ENCODE measurements at regions not wholly inside any gene's neighbourhood (a gene's known extent, or its start where the extent isn't known, plus 50 kb on each side); places are given as distances from the start of the nearest gene placed in this dataset.
A peak's percentile ranks its signal among the peaks of the same experiment; 100 is the strongest.

DNA sequence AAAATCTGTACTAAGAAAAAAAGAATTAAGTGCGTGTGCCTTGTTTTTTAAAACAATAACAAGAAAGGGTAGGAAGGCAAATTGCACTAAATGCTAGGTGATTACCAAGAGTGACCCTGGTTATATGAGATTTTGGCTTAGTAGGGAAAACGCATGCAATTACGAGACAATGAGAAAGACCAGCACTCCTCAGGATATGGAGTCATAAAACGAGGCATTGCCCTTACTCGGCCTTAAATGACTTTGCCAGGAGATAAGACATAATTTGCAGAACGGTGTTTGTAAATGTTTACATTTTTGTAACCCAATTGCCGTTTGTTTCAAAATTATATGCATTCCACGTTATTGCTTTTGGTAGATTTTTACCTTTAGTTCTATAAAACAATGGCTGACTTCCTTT is 179.8 kb downstream of the RBM26 start:
- no peak overlapping the region for H3K9ac ChIP-seq (ENCODE audit: low read depth, low read length)
- H3K4me1 ChIP-seq (ENCODE audit: control insufficient read depth, insufficient read depth, low read length) = peaks cover 8% of the 10 kb centered on the region; the same call in 1 of the 2 replicates
- no peaks in the 10 kb centered on the region for H3K27me3 ChIP-seq (ENCODE audit: control insufficient read depth, insufficient read depth, low read length)
- H3K9me3 ChIP-seq (ENCODE audit: control insufficient read depth, insufficient read depth, low read length) = no peaks in the 10 kb centered on the region
- H3K27ac ChIP-seq (ENCODE audit: low read depth, low read length) = no peak overlapping the region
- no peaks in the 10 kb centered on the region for H3K36me3 ChIP-seq (ENCODE audit: control insufficient read depth, insufficient read depth, low read length)
- H3K4me3 ChIP-seq (ENCODE audit: low read depth, low read length) = no peak overlapping the region

GRCh38 chr13:79225487-79226232 is 180.4 kb downstream of the RBM26 start:
- H3K36me3 ChIP-seq (ENCODE audit: control insufficient read depth, insufficient read depth, low read length) = no peaks in the 10 kb centered on the region
- H3K4me3 ChIP-seq (ENCODE audit: low read depth, low read length) = no peak overlapping the region
- no peak overlapping the region for H3K9ac ChIP-seq (ENCODE audit: low read depth, low read length)
- no peak overlapping the region for H3K27ac ChIP-seq (ENCODE audit: low read depth, low read length)
- no peaks in the 10 kb centered on the region for H3K27me3 ChIP-seq (ENCODE audit: control insufficient read depth, insufficient read depth, low read length)
- peaks cover 8% of the 10 kb centered on the region; the same call in 1 of the 2 replicates for H3K4me1 ChIP-seq (ENCODE audit: control insufficient read depth, insufficient read depth, low read length)
- H3K9me3 ChIP-seq (ENCODE audit: control insufficient read depth, insufficient read depth, low read length) = no peaks in the 10 kb centered on the region

DNA sequence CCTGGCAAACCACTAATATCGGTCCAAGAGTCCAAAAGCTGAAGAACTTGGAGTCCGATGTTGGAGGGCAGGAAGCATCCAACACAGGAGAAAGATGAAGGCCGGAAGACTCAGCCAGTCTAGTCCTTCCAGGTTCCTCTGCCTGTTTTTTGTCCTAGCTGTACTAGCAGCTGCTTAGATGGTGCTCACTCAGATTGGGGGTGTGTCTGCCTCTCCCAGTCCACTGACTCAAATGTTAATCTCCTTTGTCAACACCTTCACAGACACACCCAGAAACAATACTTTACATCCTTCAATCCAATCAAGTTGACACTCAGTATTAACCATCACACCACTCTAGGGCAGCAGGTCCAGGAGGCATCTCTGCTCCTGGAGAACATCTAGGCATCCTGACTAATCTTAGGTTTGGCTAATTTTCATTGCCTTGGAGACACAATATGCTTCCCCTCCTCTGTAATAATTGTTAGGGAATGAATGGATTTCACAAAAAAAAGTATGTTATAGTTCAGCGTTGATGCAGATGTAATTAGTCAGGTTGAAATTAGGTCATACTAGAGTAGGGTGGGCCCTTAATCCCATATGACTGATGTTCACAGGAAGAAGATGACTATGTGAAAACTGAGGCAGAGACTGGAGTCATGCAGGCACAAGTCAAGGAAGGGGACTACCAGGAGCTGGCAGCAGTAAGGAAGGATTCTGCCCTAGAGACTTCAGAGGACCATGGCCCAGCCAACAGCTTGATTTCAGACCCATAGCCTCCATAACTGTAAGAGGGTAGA is 183.4 kb downstream of the RBM26 start:
- Histone ChIP-seq H3K4me1 (ENCODE audit: control insufficient read depth, insufficient read depth, low read length) (peaks cover 8% of the 10 kb centered on the region; the same call in 1 of the 2 replicates), H3K27ac (ENCODE audit: low read depth, low read length) (no peak overlapping the region), H3K9me3 (ENCODE audit: control insufficient read depth, insufficient read depth, low read length) (no peaks in the 10 kb centered on the region), H3K27me3 (ENCODE audit: control insufficient read depth, insufficient read depth, low read length) (no peaks in the 10 kb centered on the region), H3K9ac (ENCODE audit: low read depth, low read length) (no peak overlapping the region), H3K4me3 (ENCODE audit: low read depth, low read length) (no peak overlapping the region), H3K36me3 (ENCODE audit: control insufficient read depth, insufficient read depth, low read length) (no peaks in the 10 kb centered on the region)

GRCh38 chr13:79212064-79212619 is 193.9 kb downstream of the RBM26 start:
- Histone ChIP-seq H3K4me3 (ENCODE audit: low read depth, low read length) (no peak overlapping the region), H3K9me3 (ENCODE audit: control insufficient read depth, insufficient read depth, low read length) (no peaks in the 10 kb centered on the region), H3K4me1 (ENCODE audit: control insufficient read depth, insufficient read depth, low read length) (peaks cover 10% of the 10 kb centered on the region), H3K9ac (ENCODE audit: low read depth, low read length) (no peak overlapping the region), H3K27ac (ENCODE audit: low read depth, low read length) (no peak overlapping the region), H3K36me3 (ENCODE audit: control insufficient read depth, insufficient read depth, low read length) (no peaks in the 10 kb centered on the region), H3K27me3 (ENCODE audit: control insufficient read depth, insufficient read depth, low read length) (no peaks in the 10 kb centered on the region)

DNA sequence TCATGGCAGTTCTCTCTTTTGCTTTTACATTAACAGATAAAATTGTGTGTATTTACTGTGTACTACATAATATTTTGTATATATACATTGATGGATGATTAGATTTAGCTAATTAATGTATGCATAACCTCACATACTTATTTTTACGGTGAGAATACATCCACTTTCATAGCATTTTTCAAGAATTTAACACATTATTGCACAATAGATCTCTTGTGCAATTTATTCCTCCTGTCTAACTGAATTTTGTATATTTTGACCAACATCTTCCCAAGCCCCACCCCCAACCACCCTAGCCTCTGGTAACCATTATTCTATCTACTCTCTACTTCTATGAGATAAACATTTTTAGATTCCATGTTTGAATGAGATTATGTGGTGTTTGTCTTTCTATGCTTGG is 194.7 kb downstream of the RBM26 start:
- Histone ChIP-seq H3K27me3 (ENCODE audit: control insufficient read depth, insufficient read depth, low read length) (no peaks in the 10 kb centered on the region), H3K9ac (ENCODE audit: low read depth, low read length) (no peak overlapping the region), H3K36me3 (ENCODE audit: control insufficient read depth, insufficient read depth, low read length) (no peaks in the 10 kb centered on the region), H3K4me3 (ENCODE audit: low read depth, low read length) (no peak overlapping the region), H3K4me1 (ENCODE audit: control insufficient read depth, insufficient read depth, low read length) (peaks cover 10% of the 10 kb centered on the region), H3K27ac (ENCODE audit: low read depth, low read length) (no peak overlapping the region), H3K9me3 (ENCODE audit: control insufficient read depth, insufficient read depth, low read length) (no peaks in the 10 kb centered on the region)

DNA sequence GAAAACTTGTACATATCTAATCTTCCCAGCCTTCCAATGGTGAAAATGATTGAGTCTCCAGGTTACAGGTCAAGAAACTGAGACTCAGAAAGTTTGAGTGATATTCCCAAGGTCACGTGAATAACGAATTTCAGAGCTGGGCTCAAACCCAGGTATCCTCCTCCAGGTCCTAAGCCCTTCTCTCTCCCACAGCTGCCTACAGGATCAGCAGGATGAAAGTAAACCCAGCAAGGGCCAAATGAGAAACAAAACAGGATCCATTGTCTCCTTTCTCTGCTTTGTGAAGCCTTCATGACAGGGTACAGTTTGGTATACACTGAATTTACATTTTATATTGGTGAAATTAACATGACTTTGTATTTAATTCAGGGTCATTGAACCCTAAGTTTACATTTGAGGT is 208.1 kb downstream of the RBM26 start:
- Histone ChIP-seq H3K4me3 (ENCODE audit: low read depth, low read length) (no peak overlapping the region), H3K27ac (ENCODE audit: low read depth, low read length) (peak overlapping the region; percentile 32), H3K4me1 (ENCODE audit: control insufficient read depth, insufficient read depth, low read length) (peaks cover 15% of the 10 kb centered on the region), H3K36me3 (ENCODE audit: control insufficient read depth, insufficient read depth, low read length) (no peaks in the 10 kb centered on the region), H3K9ac (ENCODE audit: low read depth, low read length) (no peak overlapping the region), H3K27me3 (ENCODE audit: control insufficient read depth, insufficient read depth, low read length) (no peaks in the 10 kb centered on the region), H3K9me3 (ENCODE audit: control insufficient read depth, insufficient read depth, low read length) (no peaks in the 10 kb centered on the region)

GRCh38 chr13:79196843-79197242 is 209.2 kb downstream of the RBM26 start:
- Histone ChIP-seq H3K27ac (ENCODE audit: low read depth, low read length) (no peak overlapping the region), H3K9ac (ENCODE audit: low read depth, low read length) (no peak overlapping the region), H3K36me3 (ENCODE audit: control insufficient read depth, insufficient read depth, low read length) (no peaks in the 10 kb centered on the region), H3K4me3 (ENCODE audit: low read depth, low read length) (no peak overlapping the region), H3K9me3 (ENCODE audit: control insufficient read depth, insufficient read depth, low read length) (no peaks in the 10 kb centered on the region), H3K27me3 (ENCODE audit: control insufficient read depth, insufficient read depth, low read length) (no peaks in the 10 kb centered on the region), H3K4me1 (ENCODE audit: control insufficient read depth, insufficient read depth, low read length) (peaks cover 15% of the 10 kb centered on the region)

DNA sequence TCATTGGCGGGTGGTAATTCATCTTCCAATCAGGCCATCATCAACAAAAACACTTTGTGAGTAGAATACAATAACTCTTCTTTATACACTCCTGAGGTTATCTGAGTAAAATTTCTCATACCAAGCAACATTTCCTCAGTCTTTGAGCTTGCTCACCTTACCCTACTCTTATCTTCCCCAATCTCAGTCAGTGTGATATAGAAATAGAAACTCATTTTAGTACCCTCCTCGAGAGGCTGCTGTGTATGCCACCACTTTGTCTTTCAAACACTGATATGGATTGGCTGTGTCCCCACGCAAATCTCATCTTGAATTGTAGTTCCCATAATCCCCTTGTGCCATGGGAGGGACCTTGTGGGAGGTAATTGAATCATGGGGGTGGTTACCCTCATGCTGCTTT is 209.7 kb downstream of the RBM26 start:
- no peaks in the 10 kb centered on the region for H3K9me3 ChIP-seq (ENCODE audit: control insufficient read depth, insufficient read depth, low read length)
- no peak overlapping the region for H3K4me3 ChIP-seq (ENCODE audit: low read depth, low read length)
- no peaks in the 10 kb centered on the region for H3K27me3 ChIP-seq (ENCODE audit: control insufficient read depth, insufficient read depth, low read length)
- no peak overlapping the region for H3K9ac ChIP-seq (ENCODE audit: low read depth, low read length)
- peaks cover 15% of the 10 kb centered on the region for H3K4me1 ChIP-seq (ENCODE audit: control insufficient read depth, insufficient read depth, low read length)
- no peaks in the 10 kb centered on the region for H3K36me3 ChIP-seq (ENCODE audit: control insufficient read depth, insufficient read depth, low read length)
- H3K27ac ChIP-seq (ENCODE audit: low read depth, low read length) = no peak overlapping the region

DNA sequence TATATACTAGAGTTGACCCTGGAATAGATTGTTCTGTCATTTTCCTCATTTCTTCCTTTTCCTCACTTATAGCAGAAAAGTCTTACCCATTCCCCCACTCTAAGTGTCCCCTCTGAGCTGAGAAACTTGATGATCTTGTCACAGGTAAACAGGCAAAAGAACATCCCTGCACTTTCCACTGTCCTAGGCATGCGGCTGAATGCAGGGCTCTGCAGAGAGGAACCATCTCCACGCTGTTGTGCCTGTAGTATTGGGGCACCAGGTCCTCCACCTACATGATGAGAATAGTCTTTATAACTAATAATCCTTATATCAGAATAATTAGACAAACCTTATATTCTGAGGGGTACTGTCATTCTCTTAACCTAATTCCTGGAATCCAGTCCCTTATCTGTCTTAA is 211.3 kb downstream of the RBM26 start:
- H3K9me3 ChIP-seq (ENCODE audit: control insufficient read depth, insufficient read depth, low read length) = no peaks in the 10 kb centered on the region
- H3K4me3 ChIP-seq (ENCODE audit: low read depth, low read length) = no peak overlapping the region
- peaks cover 17% of the 10 kb centered on the region for H3K4me1 ChIP-seq (ENCODE audit: control insufficient read depth, insufficient read depth, low read length)
- no peaks in the 10 kb centered on the region for H3K36me3 ChIP-seq (ENCODE audit: control insufficient read depth, insufficient read depth, low read length)
- H3K27me3 ChIP-seq (ENCODE audit: control insufficient read depth, insufficient read depth, low read length) = no peaks in the 10 kb centered on the region
- no peak overlapping the region for H3K27ac ChIP-seq (ENCODE audit: low read depth, low read length)
- H3K9ac ChIP-seq (ENCODE audit: low read depth, low read length) = no peak overlapping the region

DNA sequence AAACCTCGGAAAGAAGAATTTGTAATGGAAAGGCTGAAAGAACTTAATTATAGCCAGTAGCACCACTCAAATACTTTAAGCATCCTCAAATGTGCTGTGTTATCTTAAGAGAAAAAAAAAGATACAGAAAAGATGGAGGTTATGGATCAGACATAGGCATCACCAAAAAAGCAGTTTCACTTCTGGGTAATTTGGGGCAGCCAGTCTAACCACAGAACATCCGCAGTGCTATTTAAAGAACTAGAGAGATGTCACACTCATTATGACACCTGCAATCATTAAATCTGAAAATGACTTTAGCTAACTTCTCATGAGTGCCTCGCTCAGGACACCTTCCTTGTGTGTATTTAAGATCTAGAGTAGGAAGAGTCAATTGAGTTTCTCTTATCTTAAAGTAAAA is 211.8 kb downstream of the RBM26 start:
- Histone ChIP-seq H3K4me3 (ENCODE audit: low read depth, low read length) (no peak overlapping the region), H3K9ac (ENCODE audit: low read depth, low read length) (no peak overlapping the region), H3K4me1 (ENCODE audit: control insufficient read depth, insufficient read depth, low read length) (peaks cover 17% of the 10 kb centered on the region), H3K36me3 (ENCODE audit: control insufficient read depth, insufficient read depth, low read length) (no peaks in the 10 kb centered on the region), H3K27me3 (ENCODE audit: control insufficient read depth, insufficient read depth, low read length) (no peaks in the 10 kb centered on the region), H3K9me3 (ENCODE audit: control insufficient read depth, insufficient read depth, low read length) (no peaks in the 10 kb centered on the region), H3K27ac (ENCODE audit: low read depth, low read length) (no peak overlapping the region)

DNA sequence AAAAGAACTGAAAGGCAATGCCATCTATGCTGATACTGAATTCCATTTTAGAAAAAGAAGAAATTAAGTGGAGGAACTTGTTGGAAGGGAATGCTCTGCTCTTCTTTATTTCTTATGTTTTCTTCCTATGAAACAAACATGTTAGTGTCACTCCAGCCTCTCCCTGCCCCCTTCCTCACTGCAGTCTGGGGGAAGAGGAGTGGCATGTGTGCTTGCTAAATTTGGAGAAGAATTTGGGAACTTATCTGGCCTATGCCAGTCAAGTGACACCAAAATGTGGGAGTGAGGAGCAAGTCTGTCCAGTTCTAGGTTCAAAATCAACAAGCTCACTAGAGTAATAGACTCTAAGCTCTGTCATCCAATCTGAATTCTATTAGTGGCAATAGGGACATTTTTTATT is 214.6 kb downstream of the RBM26 start:
- H3K9ac ChIP-seq (ENCODE audit: low read depth, low read length) = no peak overlapping the region
- H3K4me1 ChIP-seq (ENCODE audit: control insufficient read depth, insufficient read depth, low read length) = 0 out of 2 replicates have a peak, but pooled peaks cover 2% of the 10 kb centered on the region
- no peaks in the 10 kb centered on the region for H3K36me3 ChIP-seq (ENCODE audit: control insufficient read depth, insufficient read depth, low read length)
- H3K4me3 ChIP-seq (ENCODE audit: low read depth, low read length) = no peak overlapping the region
- no peak overlapping the region for H3K27ac ChIP-seq (ENCODE audit: low read depth, low read length)
- no peaks in the 10 kb centered on the region for H3K9me3 ChIP-seq (ENCODE audit: control insufficient read depth, insufficient read depth, low read length)
- no peaks in the 10 kb centered on the region for H3K27me3 ChIP-seq (ENCODE audit: control insufficient read depth, insufficient read depth, low read length)

All from HUES48 (cell line).